HG03196 (cell line): ENCODE measurements at regions not wholly inside any gene's neighbourhood (a gene's known extent, or its start where the extent isn't known, plus 50 kb on each side); places are given as distances from the start of the nearest gene placed in this dataset.

Experiments used
- ATAC-seq: cut with Tn5 transposase; IDR thresholded peaks from one replicate; pipeline ENCODE4 v1.9.1; 2021; ENCODE audit not compliant: unreplicated experiment

DNA sequence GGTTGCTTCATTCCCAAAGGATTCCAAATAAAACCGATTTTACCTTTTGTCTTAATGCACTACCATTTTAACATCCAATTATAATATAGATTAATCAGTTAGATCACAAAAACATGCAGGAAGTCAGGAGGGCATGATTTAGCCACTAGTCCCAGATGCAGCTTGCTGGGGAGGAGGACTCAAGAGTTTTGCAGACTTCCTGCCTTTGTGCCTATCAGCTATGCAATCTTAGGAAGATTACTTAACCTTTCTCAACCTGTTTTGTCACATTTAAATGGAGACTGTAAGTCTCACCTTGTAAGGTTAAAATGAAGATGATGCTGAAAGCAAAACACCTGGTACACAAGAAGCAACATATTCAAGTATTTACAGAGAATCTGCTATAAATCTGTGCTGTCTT lies 242.4 kb upstream of the GOLIM4 start:
- no peak for ATAC-seq

GRCh38 chr3:168336276-168336675 lies 240.6 kb upstream of the GOLIM4 start:
- ATAC-seq: no peak

- no peak for ATAC-seq
Measured at GRCh38 chr3:168333410-168333935, 237.7 kb upstream of the GOLIM4 start.

GRCh38 chr3:168331756-168332155 lies 236.0 kb upstream of the GOLIM4 start:
- no peak for ATAC-seq

DNA sequence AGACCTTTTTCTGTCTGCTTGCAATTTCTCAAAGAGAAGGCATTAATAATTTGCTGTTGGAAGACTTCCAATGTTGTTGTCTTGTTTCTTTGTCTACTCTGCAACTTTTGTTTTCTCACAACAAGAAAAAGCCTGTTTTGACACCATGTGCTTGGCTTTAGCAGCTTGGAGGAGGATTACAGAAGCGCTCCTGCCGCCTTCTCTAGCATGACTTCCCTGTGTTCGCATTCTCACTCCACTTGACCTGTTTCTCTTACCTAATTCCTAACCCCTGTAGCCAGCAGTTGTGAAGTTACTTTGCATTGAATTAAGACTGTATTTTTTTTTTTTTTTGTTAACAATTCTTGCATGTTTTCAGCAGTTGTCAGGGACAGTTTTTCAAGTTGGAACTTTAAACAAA lies 235.3 kb upstream of the GOLIM4 start:
- ATAC-seq: no peak

- no peak for ATAC-seq
Measured at GRCh38 chr3:168327856-168328255, 232.1 kb upstream of the GOLIM4 start.

DNA sequence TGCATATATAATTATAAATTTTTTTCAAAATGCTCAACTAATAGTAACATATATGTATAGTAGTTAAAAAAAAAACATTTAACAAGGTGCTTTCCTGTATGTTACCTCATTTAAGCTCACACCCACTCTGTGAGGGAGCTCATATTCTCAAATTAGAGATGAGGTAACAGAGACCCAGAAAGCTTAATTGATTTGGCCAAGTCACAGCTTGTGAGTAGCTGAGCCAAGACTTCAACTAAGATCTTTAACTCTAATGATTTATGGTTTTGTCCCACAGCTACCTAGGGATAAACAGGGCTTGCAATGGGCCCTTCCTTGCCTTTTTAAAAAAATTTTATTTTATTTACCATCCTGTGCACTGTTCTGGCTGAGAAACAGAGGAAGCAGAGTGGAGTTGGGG lies 230.0 kb upstream of the GOLIM4 start:
- ATAC-seq: no peak

DNA sequence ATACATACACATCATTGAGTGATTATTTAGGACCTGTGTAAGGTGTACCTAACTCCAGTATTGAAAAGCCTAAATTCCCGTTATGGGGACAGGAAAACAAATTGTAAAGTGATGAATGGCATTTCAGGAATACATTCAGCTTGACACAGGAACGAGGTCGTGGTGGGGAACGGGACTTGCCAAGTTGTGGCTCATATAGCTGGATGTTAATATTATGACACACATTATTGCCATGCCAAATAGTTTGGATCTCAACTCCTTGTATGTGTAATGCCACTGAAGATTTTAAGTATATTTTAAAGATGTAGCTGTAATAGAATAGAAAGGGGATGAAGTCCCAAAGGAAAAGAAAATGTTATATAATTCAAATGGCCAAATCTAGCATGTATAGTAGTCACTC lies 227.2 kb upstream of the GOLIM4 start:
- no peak for ATAC-seq

GRCh38 chr3:168314166-168314565 lies 218.4 kb upstream of the GOLIM4 start:
- no peak for ATAC-seq

GRCh38 chr3:168312984-168313383 lies 217.3 kb upstream of the GOLIM4 start:
- ATAC-seq: no peak

GRCh38 chr3:168307893-168308292 lies 212.2 kb upstream of the GOLIM4 start:
- ATAC-seq: no peak

DNA sequence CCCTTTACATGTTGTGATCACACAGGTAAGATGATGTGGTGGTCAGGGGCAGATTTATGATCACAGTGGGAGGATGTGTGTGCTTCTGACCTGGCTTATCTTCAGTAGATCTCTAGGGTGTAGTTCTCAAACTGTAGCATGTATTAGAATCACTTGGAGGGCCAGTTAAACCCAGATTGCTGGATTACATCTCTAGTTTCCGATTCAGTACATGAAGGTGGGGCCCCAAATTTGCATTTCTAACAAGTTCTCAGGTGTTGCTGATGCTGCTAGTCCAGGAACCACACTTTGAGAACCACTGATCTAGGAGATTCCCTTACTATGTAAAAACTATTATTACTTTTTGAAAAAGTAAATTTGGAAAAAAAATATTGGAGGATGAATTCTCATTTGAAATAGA lies 199.3 kb upstream of the GOLIM4 start:
- ATAC-seq: no peak

DNA sequence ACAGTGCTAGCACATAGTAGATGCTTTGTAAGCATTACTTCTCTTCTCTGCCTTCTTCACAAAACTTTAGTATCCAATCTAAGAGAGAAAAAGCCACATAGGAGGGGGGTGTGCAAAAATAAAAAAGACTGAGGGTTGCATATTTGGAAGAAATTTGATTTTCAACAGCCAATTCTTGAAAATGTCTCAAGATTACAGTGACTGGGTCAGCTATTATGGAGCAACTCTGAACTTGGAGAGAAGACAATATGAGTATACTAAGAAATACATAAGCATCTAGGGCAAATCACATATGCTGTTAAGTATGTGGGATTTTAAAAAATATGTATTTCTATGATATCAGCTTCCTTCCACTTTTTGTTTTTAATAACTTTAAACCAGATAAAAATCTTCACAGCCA lies 196.6 kb upstream of the GOLIM4 start:
- no peak for ATAC-seq

- no peak for ATAC-seq
Measured at GRCh38 chr3:168289471-168290008, 193.8 kb upstream of the GOLIM4 start.

DNA sequence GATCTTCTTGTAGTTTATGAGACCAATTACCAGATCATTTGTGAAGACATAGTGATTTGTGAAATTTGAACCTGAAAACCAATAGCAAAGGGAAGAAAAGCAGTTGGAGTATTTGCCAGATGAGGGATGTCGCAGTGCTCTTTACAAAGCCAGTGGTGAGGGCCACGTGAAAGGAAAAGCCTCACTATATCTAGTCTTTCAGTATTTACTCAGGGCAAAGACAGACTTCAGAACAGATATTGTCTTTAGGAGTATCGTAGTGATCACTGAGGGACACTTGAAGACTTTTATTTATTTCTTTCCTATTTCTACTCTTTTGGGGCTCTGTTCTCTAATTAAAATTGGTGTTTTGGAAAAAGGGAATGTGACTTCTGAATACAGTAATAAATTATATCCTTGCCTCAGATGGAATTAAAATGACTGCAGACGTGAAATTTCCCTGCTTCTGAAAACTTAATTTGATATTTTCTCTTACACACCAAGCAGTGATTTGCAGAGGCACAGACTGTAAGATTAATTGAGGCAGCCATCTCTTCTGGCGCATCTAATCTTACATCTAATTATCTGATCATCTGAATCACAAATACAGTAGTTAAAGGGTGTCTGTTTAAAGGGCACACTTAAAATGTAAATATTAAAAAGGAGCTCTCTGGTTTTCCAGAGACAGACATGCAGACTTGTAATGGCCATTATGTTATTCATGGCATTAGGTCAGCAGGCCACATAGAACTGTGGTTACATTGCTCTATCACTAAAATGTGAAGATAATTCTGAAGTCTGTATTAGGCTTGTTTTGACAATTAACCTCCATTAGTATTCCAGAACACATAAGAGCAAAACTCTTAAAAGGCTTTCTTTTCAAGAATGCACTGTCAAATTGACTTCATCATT lies 193.0 kb upstream of the GOLIM4 start:
- ATAC-seq: no peak

DNA sequence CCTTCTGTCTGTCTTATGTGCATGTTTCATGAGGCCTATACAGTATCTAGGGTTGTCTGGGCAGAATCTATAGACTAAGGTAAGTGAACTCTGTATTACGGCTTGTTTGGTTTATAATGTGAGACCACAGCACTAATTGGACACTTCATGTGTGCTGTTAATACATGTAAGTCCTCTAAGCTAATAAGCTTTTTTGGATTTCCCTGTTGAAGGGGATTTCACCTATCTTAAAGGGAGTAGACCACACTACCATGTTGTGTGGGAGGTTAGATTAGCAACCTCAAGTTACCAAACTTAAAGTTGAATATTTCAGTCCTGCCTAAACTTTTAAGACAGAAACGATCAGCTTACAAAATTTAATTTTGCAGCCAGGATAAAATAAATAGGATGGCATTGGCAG lies 189.8 kb upstream of the GOLIM4 start:
- ATAC-seq: no peak

DNA sequence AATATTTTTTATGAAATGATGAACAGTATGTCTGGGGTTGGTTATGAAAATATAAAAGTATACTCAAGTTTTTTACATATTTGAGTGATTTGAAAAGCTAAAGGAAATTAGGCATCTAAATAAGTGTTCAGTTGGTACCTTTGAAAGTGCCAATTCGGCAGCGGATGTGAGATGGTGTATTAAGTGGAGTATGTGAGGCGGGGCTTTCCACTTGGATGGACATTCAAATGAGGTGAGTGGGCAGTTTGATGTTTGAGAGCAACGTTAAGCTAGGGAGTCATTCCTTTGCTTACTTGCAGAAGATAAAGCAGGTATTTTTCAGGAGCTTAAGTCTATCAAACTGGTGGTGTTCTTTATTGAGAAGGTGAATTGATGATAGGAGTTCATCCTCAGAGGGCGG lies 189.0 kb upstream of the GOLIM4 start:
- no peak for ATAC-seq

GRCh38 chr3:168275662-168276061 lies 179.9 kb upstream of the GOLIM4 start:
- no peak for ATAC-seq

DNA sequence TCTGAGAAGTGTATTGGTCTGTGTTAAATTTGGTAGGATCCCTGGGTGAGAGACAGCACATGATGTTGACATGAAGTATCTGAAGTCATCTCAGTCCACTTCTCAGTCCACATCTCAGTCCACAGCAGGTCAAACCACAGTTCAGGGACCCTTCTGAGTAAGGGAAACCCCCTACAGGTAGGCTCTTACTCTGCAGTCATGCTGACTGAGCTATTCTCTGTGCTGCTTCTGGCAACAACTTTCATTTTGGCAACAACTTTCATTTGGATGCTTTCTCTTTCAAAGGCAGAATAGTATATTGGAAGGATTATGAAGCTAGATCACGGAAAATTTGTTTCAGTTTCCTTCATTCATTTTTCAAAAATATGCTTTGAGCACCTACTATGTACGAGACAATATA lies 178.2 kb upstream of the GOLIM4 start:
- ATAC-seq: no peak

DNA sequence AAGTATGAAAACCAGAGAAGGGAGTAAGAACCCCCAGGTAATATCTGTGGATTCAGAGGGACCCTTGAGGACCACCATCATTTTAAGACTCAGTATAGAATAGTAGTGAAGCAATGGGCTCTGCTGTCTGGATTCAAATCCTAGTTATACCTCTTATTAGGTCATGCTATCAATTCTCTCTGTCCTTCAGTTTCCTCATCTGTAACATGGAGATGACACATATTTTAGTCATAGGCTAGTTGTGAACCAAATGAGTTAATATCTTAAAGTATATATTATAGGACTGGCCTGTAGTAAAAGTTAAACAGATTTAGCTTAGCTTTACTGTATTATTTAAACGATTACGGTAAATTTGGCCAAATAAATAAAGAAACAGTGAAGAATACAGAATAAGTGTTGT lies 177.3 kb upstream of the GOLIM4 start:
- no peak for ATAC-seq

- ATAC-seq: no peak
Measured at GRCh38 chr3:168272343-168272985, 176.7 kb upstream of the GOLIM4 start.

DNA sequence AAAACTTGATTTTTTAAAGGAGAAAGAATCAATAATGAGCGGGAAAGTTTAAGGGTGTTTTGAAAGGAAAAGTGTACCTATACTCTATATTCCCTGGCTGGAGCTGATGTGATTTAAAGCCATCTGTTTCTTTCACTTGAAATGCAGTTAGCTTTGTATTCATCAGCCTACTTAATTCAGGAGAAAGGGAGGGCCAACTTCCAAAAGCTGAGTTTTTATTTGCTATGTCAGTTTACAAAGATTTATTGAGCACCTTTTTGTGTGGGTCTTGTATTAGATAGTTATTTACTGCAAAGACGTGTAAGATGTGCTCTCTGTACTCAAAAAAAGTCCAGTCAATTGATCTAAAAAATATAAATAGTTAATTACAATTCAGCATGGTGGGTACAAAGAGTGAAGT lies 176.2 kb upstream of the GOLIM4 start:
- ATAC-seq: no peak
